Gastrocnemius medialis (tissue), 4 donors: ENCODE measurements at regions not wholly inside any gene's neighbourhood (a gene's known extent, or its start where the extent isn't known, plus 50 kb on each side); places are given as distances from the start of the nearest gene placed in this dataset.

Experiments used
- CTCF ChIP-seq, 5 experiments: fragments of 450-650 bp in 3 of 5; fragments of 200-600 bp in 2 of 5; sonication (generic) in 2 of 5; IDR thresholded peaks in 4 of 5; conservative IDR thresholded peaks in 1 of 5; 1 replicate in 4 of 5; 2 replicates in 1 of 5; pipeline ENCODE4 v1.5.1; 2016 to 2019; ENCODE audit warnings: antibody characterized with exemption in 5 of 5, mild to moderate bottlenecking in 3 of 5, moderate library complexity in 3 of 5
- POLR2A ChIP-seq, 2 donors: fragments of 450-650 bp; IDR thresholded peaks; one replicate each; pipeline ENCODE4 v1.6.1; 2017; ENCODE audit warnings: antibody characterized with exemption in 2 of 2, mild to moderate bottlenecking in 2 of 2, moderate library complexity in 2 of 2

- TF ChIP-seq POLR2A (IDR thresholded peaks at IDR 0.05): no peak
- no peak for TF ChIP-seq CTCF (IDR thresholded peaks at IDR 0.05 in 4 of 5, conservative IDR thresholded peaks at IDR 0.05 in 1 of 5)
These were observed 109.7 kb upstream of the LHX5 start for GRCh38 chr12:113581342-113581741.
